ENCODE measurements at regions not wholly inside any gene's neighbourhood (a gene's known extent, or its start where the extent isn't known, plus 50 kb on each side); places are given as distances from the start of the nearest gene placed in this dataset.

- no peaks in the 10 kb centered on the region for H3K79me1 ChIP-seq (ENCODE audit: low read depth, low read length)
- no peak overlapping the region for H3K18ac ChIP-seq (ENCODE audit: extremely low read depth, low read length)
- H4K5ac ChIP-seq (ENCODE audit: insufficient read length, low read depth, low read length) = no peak overlapping the region
- H2BK20ac ChIP-seq (ENCODE audit: low read length) = no peak overlapping the region
- H2AK5ac ChIP-seq (ENCODE audit: low read depth, low read length) = no peak overlapping the region
- H3K4me1 ChIP-seq (replicated peaks in 1 of 4; ENCODE audit: control insufficient read depth in 3 of 4, insufficient read depth in 4 of 4, low read length in 3 of 4) = peaks cover 0 to 19% (median 7%) of the 10 kb centered on the region in 4 experiments; a peak in 5 of 7 replicates
- no peak overlapping the region for H4K8ac ChIP-seq (ENCODE audit: extremely low read depth, insufficient read depth, low read length)
- H3K14ac ChIP-seq (ENCODE audit: insufficient read length) = no peak overlapping the region
- H3K4ac ChIP-seq (replicated peaks; ENCODE audit: insufficient read length, low read depth, low read length) = no peak overlapping the region
- no peak overlapping the region for H4K91ac ChIP-seq (replicated peaks; ENCODE audit: insufficient read length, low read length)
- no peaks in the 10 kb centered on the region for H3K23me2 ChIP-seq (ENCODE audit: low read depth, low read length)
- H4K20me1 ChIP-seq (replicated peaks in 1 of 2; ENCODE audit: control insufficient read depth in 1 of 2, insufficient read depth in 2 of 2, low read length in 2 of 2) = no peaks in the 10 kb centered on the region
- FAIRE-seq (no peak), DNase-seq (ENCODE audit: low read depth in 1 of 2, low spot score in 2 of 2) (no peak)
- H3K56ac ChIP-seq (replicated peaks; ENCODE audit: insufficient read length, low read depth, low read length) = no peak overlapping the region
- H2BK5ac ChIP-seq (ENCODE audit: low read depth, low read length) = no peak overlapping the region
- H2BK15ac ChIP-seq (ENCODE audit: low read length) = no peak overlapping the region
- ChIA-PET POLR2A (ENCODE audit: partially characterized antibody) (interaction anchor here (0.7 to 1.6 kb wide), 2 partner anchors 10 to 1991 kb away, joined by 4 to 5 read pairs; no protein-coding TSS in a partner anchor), CTCF (ENCODE audit: partially characterized antibody) (interaction anchor here (0.6 to 1.4 kb wide), 6 partner anchors 10 to 263 kb away, joined by 3 to 6 read pairs (median 4); no protein-coding TSS in a partner anchor)
- H3K23ac ChIP-seq (ENCODE audit: insufficient read length) = no peak overlapping the region
- H3K9me3 ChIP-seq (ENCODE audit: insufficient read depth in 2 of 2, low read depth in 1 of 2, low read length in 1 of 2) = no peaks in the 10 kb centered on the region
- H2BK12ac ChIP-seq (ENCODE audit: low read depth, low read length) = no peak overlapping the region
- TF ChIP-seq NRF1 (IDR thresholded peaks at IDR 0.05; ENCODE audit: low read depth, low read length) (no peak), SIRT6 (IDR thresholded peaks at IDR 0.05; ENCODE audit: low read length) (no peak), CREB1 (IDR thresholded peaks at IDR 0.05) (no peak), GABPA (IDR thresholded peaks at IDR 0.05; ENCODE audit: borderline replicate concordance, insufficient read depth, low read length) (no peak), SP4 (IDR thresholded peaks at IDR 0.05; ENCODE audit: low read length) (no peak), HDAC6 (IDR thresholded peaks at IDR 0.05; ENCODE audit: low read depth, low read length) (no peak), TAF7 (optimal IDR thresholded peaks at IDR 0.05; ENCODE audit: borderline replicate concordance, low read depth, low read length) (no peak)
- TF ChIP-seq, protein P1, sequence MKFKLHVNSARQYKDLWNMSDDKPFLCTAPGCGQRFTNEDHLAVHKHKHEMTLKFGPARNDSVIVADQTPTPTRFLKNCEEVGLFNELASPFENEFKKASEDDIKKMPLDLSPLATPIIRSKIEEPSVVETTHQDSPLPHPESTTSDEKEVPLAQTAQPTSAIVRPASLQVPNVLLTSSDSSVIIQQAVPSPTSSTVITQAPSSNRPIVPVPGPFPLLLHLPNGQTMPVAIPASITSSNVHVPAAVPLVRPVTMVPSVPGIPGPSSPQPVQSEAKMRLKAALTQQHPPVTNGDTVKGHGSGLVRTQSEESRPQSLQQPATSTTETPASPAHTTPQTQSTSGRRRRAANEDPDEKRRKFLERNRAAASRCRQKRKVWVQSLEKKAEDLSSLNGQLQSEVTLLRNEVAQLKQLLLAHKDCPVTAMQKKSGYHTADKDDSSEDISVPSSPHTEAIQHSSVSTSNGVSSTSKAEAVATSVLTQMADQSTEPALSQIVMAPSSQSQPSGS (IDR thresholded peaks at IDR 0.05; ENCODE audit: low read length) = no peak
- H3K4me3 ChIP-seq (ENCODE audit: extremely low read depth in 1 of 4, insufficient read depth in 2 of 4, low read depth in 3 of 4, low read length in 4 of 4) = no peak overlapping the region
- no peak overlapping the region for H2AFZ ChIP-seq (ENCODE audit: low read length)
- 50% methylated on average over 1 of the region's 1 CpG; no CpG with 5 or more reads in 1 of the 2 experiments for WGBS, 2 experiments (ENCODE audit: extremely low coverage in 1 of 2, insufficient coverage in 1 of 2, insufficient read length in 1 of 2, insufficient replicate concordance in 2 of 2, low coverage in 1 of 2, low lambda C conversion rate in 2 of 2, missing lambda C conversion rate in 1 of 2)
- no peak overlapping the region for H3K27ac ChIP-seq (ENCODE audit: low read depth, low read length)
- H3K9ac ChIP-seq (replicated peaks in 1 of 4; ENCODE audit: extremely low read depth in 1 of 4, low read depth in 3 of 4, low read length in 3 of 4) = no peak overlapping the region
- no peaks in the 10 kb centered on the region for H3K27me3 ChIP-seq (replicated peaks in 1 of 4; ENCODE audit: control insufficient read depth in 3 of 4, extremely low read depth in 1 of 4, insufficient read depth in 3 of 4, low read length in 3 of 4)
- H3K4me2 ChIP-seq (ENCODE audit: insufficient read depth in 1 of 2, low read depth in 2 of 2, low read length in 2 of 2) = no peak overlapping the region
- H3K36me3 ChIP-seq (ENCODE audit: control insufficient read depth in 2 of 4, insufficient read depth in 4 of 4, low read length in 3 of 4) = no peaks in the 10 kb centered on the region
- no peak overlapping the region for H2BK120ac ChIP-seq (replicated peaks; ENCODE audit: low read depth, low read length)
- H3K79me2 ChIP-seq (ENCODE audit: control insufficient read depth in 1 of 2, insufficient read depth in 2 of 2, low read length in 2 of 2) = no peaks in the 10 kb centered on the region
Observed at GRCh38 chr1:36733748-36734147, 251.0 kb upstream of the CSF3R start.

Data from H1 (cell line).